ENCODE measurements at regions not wholly inside any gene's neighbourhood (a gene's known extent, or its start where the extent isn't known, plus 50 kb on each side); places are given as distances from the start of the nearest gene placed in this dataset.

DNA sequence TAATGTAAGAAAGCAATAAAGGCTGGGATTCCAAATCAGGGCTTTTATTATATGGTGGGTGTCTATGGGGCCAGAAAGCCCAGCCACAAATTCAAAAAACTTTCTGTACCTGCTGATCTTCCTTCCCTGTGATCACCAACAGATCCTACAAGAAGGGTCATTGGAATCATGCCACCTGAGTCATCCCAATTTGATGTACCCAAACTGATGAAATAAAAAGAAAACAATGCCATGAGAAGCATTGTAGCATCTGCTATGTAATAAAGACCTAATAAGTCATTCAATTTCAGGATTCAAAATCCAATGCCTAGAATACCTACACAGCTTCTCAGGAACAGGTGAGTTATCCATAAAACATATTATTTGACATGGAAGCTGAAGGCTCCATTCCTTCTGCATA is 228.8 kb downstream of the DKK1 start:
- Histone ChIP-seq H3K27ac (no peak overlapping the region), H3K4me3 (no peak overlapping the region), H3K36me3 (ENCODE audit: insufficient read depth, low read length) (no peaks in the 10 kb centered on the region), H3K9me3 (ENCODE audit: low read depth, low read length) (no peaks in the 10 kb centered on the region), H3K9ac (ENCODE audit: insufficient read length) (no peak overlapping the region)
- no peak for DNase-seq (ENCODE audit: low read depth, low spot score)
- TF ChIP-seq FOXP2 (optimal IDR thresholded peaks at IDR 0.05; ENCODE audit: control extremely low read depth, extremely low read length, insufficient read depth) = no peak
- TF ChIP-seq EZH2 (IDR thresholded peaks at IDR 0.05) = no peak
- TF ChIP-seq POLR2AphosphoS5 (IDR thresholded peaks at IDR 0.05; ENCODE audit: borderline replicate concordance, low read depth, low read length) = no peak

DNA sequence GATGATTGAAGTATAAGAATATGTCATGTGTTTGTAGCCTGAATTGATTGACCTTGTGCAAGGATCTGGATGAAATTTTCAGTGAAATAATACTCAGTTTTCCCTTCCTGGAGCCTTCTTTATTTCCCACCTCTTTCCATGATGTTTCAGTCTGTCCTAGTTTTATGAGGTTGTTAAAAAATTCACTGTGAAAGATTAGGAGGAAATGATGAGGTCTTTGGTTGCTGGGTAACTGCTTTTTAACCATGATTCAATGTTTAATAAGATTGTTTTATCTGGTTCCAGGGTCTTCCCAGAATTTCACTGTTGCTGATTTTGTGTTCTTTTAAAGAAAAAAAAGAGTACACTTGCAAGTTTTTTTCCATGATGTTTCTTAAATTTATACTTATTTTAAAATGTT is 221.5 kb downstream of the MBL2 start:
- H3K36me3 ChIP-seq (ENCODE audit: insufficient read depth, low read length) = no peaks in the 10 kb centered on the region
- no peak overlapping the region for H3K4me3 ChIP-seq
- DNase-seq (ENCODE audit: low read depth, low spot score) = no peak
- no peak overlapping the region for H3K27ac ChIP-seq
- TF ChIP-seq POLR2AphosphoS5 (IDR thresholded peaks at IDR 0.05; ENCODE audit: borderline replicate concordance, low read depth, low read length) = no peak
- TF ChIP-seq FOXP2 (optimal IDR thresholded peaks at IDR 0.05; ENCODE audit: control extremely low read depth, extremely low read length, insufficient read depth) = no peak
- no peak for TF ChIP-seq EZH2 (IDR thresholded peaks at IDR 0.05)
- no peak overlapping the region for H3K9ac ChIP-seq (ENCODE audit: insufficient read length)
- no peaks in the 10 kb centered on the region for H3K9me3 ChIP-seq (ENCODE audit: low read depth, low read length)

DNA sequence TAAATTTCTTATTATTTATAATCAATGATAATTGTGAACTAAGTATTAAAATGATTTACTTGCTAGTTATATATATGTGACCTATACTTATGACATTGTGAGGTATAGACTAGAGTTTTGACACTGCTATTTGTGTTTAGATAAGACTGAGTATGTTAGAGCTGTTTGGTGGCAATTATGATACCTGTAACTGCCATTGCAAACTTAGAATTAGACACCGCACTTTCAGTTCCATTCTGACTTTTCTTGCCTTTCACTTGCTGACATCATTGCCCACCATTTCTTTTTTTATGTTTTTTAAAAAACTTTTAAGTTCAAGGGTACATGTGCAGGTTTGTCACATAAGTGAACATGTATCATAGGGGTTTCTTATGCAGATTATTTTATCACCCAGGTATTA is 214.5 kb downstream of the MBL2 start:
- no peak for DNase-seq (ENCODE audit: low read depth, low spot score)
- Histone ChIP-seq H3K9me3 (ENCODE audit: low read depth, low read length) (no peaks in the 10 kb centered on the region), H3K36me3 (ENCODE audit: insufficient read depth, low read length) (no peaks in the 10 kb centered on the region), H3K4me3 (no peak overlapping the region), H3K27ac (no peak overlapping the region), H3K9ac (ENCODE audit: insufficient read length) (no peak overlapping the region)
- no peak for TF ChIP-seq EZH2 (IDR thresholded peaks at IDR 0.05)
- TF ChIP-seq FOXP2 (optimal IDR thresholded peaks at IDR 0.05; ENCODE audit: control extremely low read depth, extremely low read length, insufficient read depth) = no peak
- no peak for TF ChIP-seq POLR2AphosphoS5 (IDR thresholded peaks at IDR 0.05; ENCODE audit: borderline replicate concordance, low read depth, low read length)

DNA sequence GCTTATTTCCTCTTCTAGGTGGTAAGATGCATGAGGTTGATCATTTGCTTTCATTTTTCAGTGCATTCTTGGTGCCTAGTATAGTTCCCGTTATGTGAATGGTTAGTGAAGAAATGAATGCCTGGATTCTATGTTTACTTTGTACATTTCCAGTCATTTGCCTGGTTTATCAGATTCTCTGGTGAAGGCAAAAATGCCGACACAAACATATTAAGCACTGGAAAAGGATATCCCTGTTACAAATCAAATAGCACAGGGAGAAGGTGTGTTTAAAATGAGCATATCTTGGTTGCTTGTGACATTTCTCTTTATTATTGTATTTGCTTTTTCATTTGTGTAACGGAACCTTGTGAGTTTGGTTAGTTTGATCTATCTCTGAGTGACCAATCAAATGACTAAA is 211.3 kb downstream of the MBL2 start:
- H3K27ac ChIP-seq = no peak overlapping the region
- no peak for DNase-seq (ENCODE audit: low read depth, low spot score)
- no peak overlapping the region for H3K9ac ChIP-seq (ENCODE audit: insufficient read length)
- H3K9me3 ChIP-seq (ENCODE audit: low read depth, low read length) = no peaks in the 10 kb centered on the region
- TF ChIP-seq POLR2AphosphoS5 (IDR thresholded peaks at IDR 0.05; ENCODE audit: borderline replicate concordance, low read depth, low read length) = no peak
- TF ChIP-seq EZH2 (IDR thresholded peaks at IDR 0.05) = no peak
- TF ChIP-seq FOXP2 (optimal IDR thresholded peaks at IDR 0.05; ENCODE audit: control extremely low read depth, extremely low read length, insufficient read depth) = no peak
- H3K36me3 ChIP-seq (ENCODE audit: insufficient read depth, low read length) = no peaks in the 10 kb centered on the region
- H3K4me3 ChIP-seq = no peak overlapping the region

DNA sequence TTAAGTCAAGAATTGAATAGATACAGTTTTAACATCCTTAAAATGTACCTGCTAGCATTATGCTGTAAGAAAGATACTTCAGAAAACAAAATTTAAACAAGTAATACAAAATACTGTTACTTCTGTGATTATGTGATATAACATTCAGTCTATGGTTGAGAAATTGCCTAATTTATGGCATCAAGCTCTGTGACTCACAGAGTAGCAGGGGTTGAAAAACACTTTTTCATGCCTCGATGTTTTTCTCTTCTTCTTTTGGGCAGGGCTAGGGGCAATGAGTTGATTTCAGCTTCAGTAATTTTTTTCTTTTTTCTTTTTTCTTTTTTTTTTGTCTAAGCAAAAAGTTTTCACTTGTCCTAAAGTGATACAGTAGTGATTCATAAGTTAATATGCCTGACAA is 209.2 kb downstream of the MBL2 start:
- Histone ChIP-seq H3K27ac (no peak overlapping the region), H3K4me3 (no peak overlapping the region), H3K9ac (ENCODE audit: insufficient read length) (no peak overlapping the region), H3K36me3 (ENCODE audit: insufficient read depth, low read length) (no peaks in the 10 kb centered on the region), H3K9me3 (ENCODE audit: low read depth, low read length) (no peaks in the 10 kb centered on the region)
- no peak for DNase-seq (ENCODE audit: low read depth, low spot score)
- TF ChIP-seq EZH2 (IDR thresholded peaks at IDR 0.05) (no peak), POLR2AphosphoS5 (IDR thresholded peaks at IDR 0.05; ENCODE audit: borderline replicate concordance, low read depth, low read length) (no peak), FOXP2 (optimal IDR thresholded peaks at IDR 0.05; ENCODE audit: control extremely low read depth, extremely low read length, insufficient read depth) (no peak)

DNA sequence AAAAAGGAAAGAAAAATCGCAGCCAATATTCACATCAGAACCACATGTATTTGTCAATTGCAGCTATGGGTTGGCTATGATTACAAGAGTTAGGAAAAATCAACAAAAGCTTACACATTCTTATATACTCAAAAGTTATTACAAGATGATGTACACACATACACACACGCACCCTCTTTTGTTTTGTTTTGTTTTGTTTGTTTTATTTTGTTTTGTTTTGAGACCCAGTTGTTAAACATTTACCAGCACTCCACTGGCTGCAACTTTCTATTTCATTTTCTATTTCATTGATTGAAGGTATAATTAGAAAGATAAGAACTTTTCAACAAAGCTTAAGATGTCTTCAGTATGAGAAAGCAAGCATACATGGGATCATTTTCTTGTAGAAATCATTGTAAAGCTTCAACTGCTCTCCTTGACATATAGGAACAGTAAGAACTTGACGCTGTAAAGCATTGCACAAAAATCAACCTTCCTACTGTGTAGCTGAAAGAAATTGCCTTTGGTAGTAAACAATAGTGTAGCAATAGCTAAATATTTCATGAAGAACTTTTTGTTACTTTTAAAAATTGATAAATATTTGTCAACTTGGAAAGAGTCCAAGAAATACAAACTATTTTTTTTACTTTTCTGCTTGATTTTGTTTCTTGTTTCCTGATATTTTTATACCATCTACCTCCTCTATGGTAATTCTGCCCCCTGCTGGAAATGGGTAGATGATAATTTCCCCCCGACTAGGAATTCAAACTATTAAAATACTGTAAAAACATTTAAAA is 205.9 kb downstream of the MBL2 start:
- DNase-seq (ENCODE audit: low read depth, low spot score) = no peak
- no peak overlapping the region for H3K9ac ChIP-seq (ENCODE audit: insufficient read length)
- TF ChIP-seq POLR2AphosphoS5 (IDR thresholded peaks at IDR 0.05; ENCODE audit: borderline replicate concordance, low read depth, low read length) = no peak
- TF ChIP-seq EZH2 (IDR thresholded peaks at IDR 0.05) = no peak
- no peak for TF ChIP-seq FOXP2 (optimal IDR thresholded peaks at IDR 0.05; ENCODE audit: control extremely low read depth, extremely low read length, insufficient read depth)

DNA sequence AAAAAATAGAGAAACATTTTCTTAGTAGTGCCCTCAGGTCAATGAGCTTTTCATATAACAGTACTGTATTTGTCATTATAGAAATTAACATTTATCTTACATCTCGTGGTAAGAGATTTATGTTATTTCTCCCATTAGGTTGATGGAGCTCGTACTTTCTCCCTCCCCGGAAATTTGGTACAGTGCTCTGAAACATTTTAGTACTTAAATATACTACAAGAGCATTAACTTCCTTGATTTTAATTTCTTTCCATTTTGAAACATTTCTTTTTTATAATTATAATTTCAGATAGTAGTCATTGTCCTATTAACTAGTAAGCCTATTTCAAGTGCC is 205.4 kb downstream of the MBL2 start:
- H3K9ac ChIP-seq (ENCODE audit: insufficient read length) = no peak overlapping the region
- no peak for DNase-seq (ENCODE audit: low read depth, low spot score)
- no peak overlapping the region for H3K4me3 ChIP-seq
- no peak for TF ChIP-seq POLR2AphosphoS5 (IDR thresholded peaks at IDR 0.05; ENCODE audit: borderline replicate concordance, low read depth, low read length)
- no peak for TF ChIP-seq EZH2 (IDR thresholded peaks at IDR 0.05)
- no peak for TF ChIP-seq FOXP2 (optimal IDR thresholded peaks at IDR 0.05; ENCODE audit: control extremely low read depth, extremely low read length, insufficient read depth)
- H3K9me3 ChIP-seq (ENCODE audit: low read depth, low read length) = no peaks in the 10 kb centered on the region
- no peaks in the 10 kb centered on the region for H3K36me3 ChIP-seq (ENCODE audit: insufficient read depth, low read length)
- no peak overlapping the region for H3K27ac ChIP-seq

More for the DNA sequence above, 205.9 kb downstream of the MBL2 start:
- Histone ChIP-seq H3K4me3 (no peak overlapping the region), H3K36me3 (ENCODE audit: insufficient read depth, low read length) (no peaks in the 10 kb centered on the region), H3K9me3 (ENCODE audit: low read depth, low read length) (no peaks in the 10 kb centered on the region), H3K27ac (no peak overlapping the region)

DNA sequence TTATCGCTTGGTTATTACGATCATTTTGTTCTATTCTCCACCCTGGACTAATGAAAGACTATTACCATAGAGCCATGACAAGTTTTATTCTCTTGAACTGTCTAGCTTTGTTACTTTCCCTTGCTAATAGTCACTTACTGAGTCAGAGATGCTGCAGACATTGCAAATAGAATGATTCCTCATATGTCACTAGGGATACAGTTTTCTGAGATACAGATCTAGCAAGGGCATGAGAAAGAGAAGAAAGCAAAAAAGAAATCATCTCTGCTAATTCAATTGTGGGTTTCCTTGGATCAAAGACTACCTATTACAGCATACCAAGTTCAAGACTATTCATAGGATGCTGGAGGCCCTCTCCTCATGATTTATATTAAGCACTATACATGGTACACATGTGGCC is 204.3 kb downstream of the MBL2 start:
- Histone ChIP-seq H3K36me3 (ENCODE audit: insufficient read depth, low read length) (no peaks in the 10 kb centered on the region), H3K27ac (no peak overlapping the region), H3K4me3 (no peak overlapping the region), H3K9me3 (ENCODE audit: low read depth, low read length) (no peaks in the 10 kb centered on the region), H3K9ac (ENCODE audit: insufficient read length) (no peak overlapping the region)
- TF ChIP-seq POLR2AphosphoS5 (IDR thresholded peaks at IDR 0.05; ENCODE audit: borderline replicate concordance, low read depth, low read length) (no peak), FOXP2 (optimal IDR thresholded peaks at IDR 0.05; ENCODE audit: control extremely low read depth, extremely low read length, insufficient read depth) (no peak), EZH2 (IDR thresholded peaks at IDR 0.05) (no peak)
- no peak for DNase-seq (ENCODE audit: low read depth, low spot score)

DNA sequence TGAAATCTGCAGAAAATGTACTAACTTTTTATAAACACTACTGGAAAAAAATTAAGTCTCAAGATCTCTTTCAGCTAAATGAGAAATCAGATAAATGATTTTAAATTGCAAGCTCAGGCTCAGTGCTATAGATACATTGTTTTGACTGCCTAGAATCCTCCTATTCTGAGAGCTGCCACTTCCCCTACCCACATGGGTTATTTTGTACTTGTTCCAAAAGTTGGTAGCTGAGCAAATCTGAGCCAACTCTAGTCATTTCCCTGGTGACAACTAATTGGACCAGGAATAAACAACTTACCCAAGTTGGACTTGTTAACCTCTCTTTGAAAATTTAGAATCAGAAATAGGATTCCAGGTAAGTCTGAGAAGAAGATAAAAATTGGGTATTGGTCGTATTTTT is 202.1 kb downstream of the MBL2 start:
- no peak overlapping the region for H3K9ac ChIP-seq (ENCODE audit: insufficient read length)
- H3K36me3 ChIP-seq (ENCODE audit: insufficient read depth, low read length) = no peaks in the 10 kb centered on the region
- no peak overlapping the region for H3K4me3 ChIP-seq
- DNase-seq (ENCODE audit: low read depth, low spot score) = no peak
- no peaks in the 10 kb centered on the region for H3K9me3 ChIP-seq (ENCODE audit: low read depth, low read length)
- H3K27ac ChIP-seq = no peak overlapping the region
- TF ChIP-seq FOXP2 (optimal IDR thresholded peaks at IDR 0.05; ENCODE audit: control extremely low read depth, extremely low read length, insufficient read depth) (no peak), EZH2 (IDR thresholded peaks at IDR 0.05) (no peak), POLR2AphosphoS5 (IDR thresholded peaks at IDR 0.05; ENCODE audit: borderline replicate concordance, low read depth, low read length) (no peak)
